Astrocyte (in vitro differentiated cells and primary cell): ENCODE measurements at regions not wholly inside any gene's neighbourhood (a gene's known extent, or its start where the extent isn't known, plus 50 kb on each side); places are given as distances from the start of the nearest gene placed in this dataset.

Experiments
- DNase-seq: peaks from one replicate; pipeline ENCODE4 v3.0.0-alpha.2; 2010; ENCODE audit warnings: low read depth
- FAIRE-seq: peaks from 2 replicates; lab custom pipeline; 2011; peaks lifted over from hg19 to GRCh38; lab: Jason Lieb, UNC
- H2AFZ ChIP-seq: 2 replicates; pipeline ENCODE4 v1.6.0; 2012; ENCODE audit warnings: low read depth, low read length, inconsistent platforms
- H3K27ac ChIP-seq: 2 replicates; pipeline ENCODE4 v1.5.1; 2011; ENCODE audit warnings: low read depth, low read length, inconsistent platforms
- H3K27me3 ChIP-seq: 2 replicates; pipeline ENCODE4 v1.6.0; 2011; ENCODE audit warnings: low read length, inconsistent platforms; ENCODE audit not compliant: insufficient read depth
- H3K36me3 ChIP-seq: 2 replicates; pipeline ENCODE4 v1.5.1; 2011; ENCODE audit warnings: low read length, inconsistent platforms; ENCODE audit not compliant: insufficient read depth
- H3K4me1 ChIP-seq: 2 replicates; pipeline ENCODE4 v1.5.1; 2011; ENCODE audit warnings: low read length, inconsistent platforms; ENCODE audit not compliant: insufficient read depth
- H3K4me2 ChIP-seq: 2 replicates; pipeline ENCODE4 v1.6.0; 2012; ENCODE audit warnings: low read length, inconsistent platforms
- H3K4me3 ChIP-seq: 2 replicates; pipeline ENCODE4 v1.5.1; 2011; ENCODE audit warnings: low read depth, mild to moderate bottlenecking, low read length, inconsistent platforms; ENCODE audit not compliant: insufficient read depth
- H3K79me2 ChIP-seq: 2 replicates; pipeline ENCODE4 v1.6.0; 2012; ENCODE audit warnings: mild to moderate bottlenecking, low read length, inconsistent platforms; ENCODE audit not compliant: insufficient read depth
- H3K9ac ChIP-seq: 2 replicates; pipeline ENCODE4 v1.6.0; 2012; ENCODE audit warnings: mild to moderate bottlenecking, low read length, inconsistent platforms
- H3K9me3 ChIP-seq: 2 replicates; pipeline ENCODE4 v1.5.1; 2012; ENCODE audit warnings: low read depth, mild to moderate bottlenecking, low read length, inconsistent platforms; ENCODE audit not compliant: insufficient read depth
- H4K20me1 ChIP-seq: 2 replicates; pipeline ENCODE4 v1.6.0; 2012; ENCODE audit warnings: low read length, inconsistent platforms; ENCODE audit not compliant: insufficient read depth
- H3K27ac Mint-ChIP-seq: one replicate; pipeline ENCODE4 v1.8.0; 2021; ENCODE audit warnings: mild to moderate bottlenecking, mixed read lengths; ENCODE audit not compliant: unreplicated experiment
- H3K27me3 Mint-ChIP-seq: one replicate; pipeline ENCODE4 v1.8.0; 2021; ENCODE audit warnings: low read depth, mixed read lengths; ENCODE audit not compliant: unreplicated experiment
- H3K36me3 Mint-ChIP-seq: one replicate; pipeline ENCODE4 v1.8.0; 2021; ENCODE audit warnings: low read depth, mixed read lengths; ENCODE audit not compliant: unreplicated experiment
- H3K4me1 Mint-ChIP-seq: one replicate; pipeline ENCODE4 v1.8.0; 2021; ENCODE audit warnings: low read depth, mixed read lengths; ENCODE audit not compliant: unreplicated experiment
- H3K4me3 Mint-ChIP-seq: one replicate; pipeline ENCODE4 v1.8.0; 2021; ENCODE audit warnings: mild to moderate bottlenecking, moderate library complexity, mixed read lengths; ENCODE audit not compliant: unreplicated experiment
- H3K9me3 Mint-ChIP-seq: one replicate; pipeline ENCODE4 v1.8.0; 2021; ENCODE audit warnings: mild to moderate bottlenecking, mixed read lengths; ENCODE audit not compliant: unreplicated experiment
- EZH2 ChIP-seq: IDR thresholded peaks from 2 replicates; pipeline ENCODE4 v1.6.1; 2012; ENCODE audit warnings: mild to moderate bottlenecking, low read length, inconsistent platforms; ENCODE audit not compliant: insufficient read depth
- TF ChIP-seq, protein P1 (sequence below): IDR thresholded peaks from 2 replicates; pipeline ENCODE4 v1.5.1; 2011; ENCODE audit warnings: low read depth, mild to moderate bottlenecking, inconsistent platforms, low read length, moderate library complexity; ENCODE audit not compliant: insufficient read depth

GRCh38 chr17:72525225-72526015 lies 404.6 kb downstream of the SOX9 start:
- Histone ChIP-seq H2AFZ (no peak overlapping the region), H3K27me3 (no peaks in the 10 kb centered on the region), H3K4me1 (no peaks in the 10 kb centered on the region), H3K4me2 (no peak overlapping the region), H3K27ac (no peak overlapping the region), H3K9ac (no peak overlapping the region), H3K36me3 (no peaks in the 10 kb centered on the region), H4K20me1 (peaks cover 80% of the 10 kb centered on the region), H3K4me3 (no peak overlapping the region), H3K79me2 (peaks cover 86% of the 10 kb centered on the region), H3K9me3 (no peaks in the 10 kb centered on the region)
- no peak for DNase-seq
- TF ChIP-seq, protein P1, sequence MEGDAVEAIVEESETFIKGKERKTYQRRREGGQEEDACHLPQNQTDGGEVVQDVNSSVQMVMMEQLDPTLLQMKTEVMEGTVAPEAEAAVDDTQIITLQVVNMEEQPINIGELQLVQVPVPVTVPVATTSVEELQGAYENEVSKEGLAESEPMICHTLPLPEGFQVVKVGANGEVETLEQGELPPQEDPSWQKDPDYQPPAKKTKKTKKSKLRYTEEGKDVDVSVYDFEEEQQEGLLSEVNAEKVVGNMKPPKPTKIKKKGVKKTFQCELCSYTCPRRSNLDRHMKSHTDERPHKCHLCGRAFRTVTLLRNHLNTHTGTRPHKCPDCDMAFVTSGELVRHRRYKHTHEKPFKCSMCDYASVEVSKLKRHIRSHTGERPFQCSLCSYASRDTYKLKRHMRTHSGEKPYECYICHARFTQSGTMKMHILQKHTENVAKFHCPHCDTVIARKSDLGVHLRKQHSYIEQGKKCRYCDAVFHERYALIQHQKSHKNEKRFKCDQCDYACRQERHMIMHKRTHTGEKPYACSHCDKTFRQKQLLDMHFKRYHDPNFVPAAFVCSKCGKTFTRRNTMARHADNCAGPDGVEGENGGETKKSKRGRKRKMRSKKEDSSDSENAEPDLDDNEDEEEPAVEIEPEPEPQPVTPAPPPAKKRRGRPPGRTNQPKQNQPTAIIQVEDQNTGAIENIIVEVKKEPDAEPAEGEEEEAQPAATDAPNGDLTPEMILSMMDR = no peak
- TF ChIP-seq EZH2 = no peak
- Mint-ChIP-seq H3K27ac (no peak overlapping the region), H3K4me1 (peaks cover 10% of the 10 kb centered on the region), H3K4me3 (no peak overlapping the region), H3K9me3 (no peaks in the 10 kb centered on the region), H3K27me3 (no peaks in the 10 kb centered on the region), H3K36me3 (no peaks in the 10 kb centered on the region)
- no peak for FAIRE-seq

- Mint-ChIP-seq H3K9me3 (no peaks in the 10 kb centered on the region), H3K27ac (no peak overlapping the region), H3K27me3 (no peaks in the 10 kb centered on the region), H3K36me3 (no peaks in the 10 kb centered on the region), H3K4me3 (no peak overlapping the region), H3K4me1 (peaks cover 9% of the 10 kb centered on the region)
- Histone ChIP-seq H3K79me2 (peaks cover 88% of the 10 kb centered on the region), H2AFZ (no peak overlapping the region), H3K4me2 (no peak overlapping the region), H3K4me3 (no peak overlapping the region), H3K27me3 (no peaks in the 10 kb centered on the region), H3K27ac (no peak overlapping the region), H3K9ac (no peak overlapping the region), H3K36me3 (no peaks in the 10 kb centered on the region), H4K20me1 (peaks cover 89% of the 10 kb centered on the region), H3K9me3 (no peaks in the 10 kb centered on the region), H3K4me1 (no peaks in the 10 kb centered on the region)
- no peak for FAIRE-seq
- no peak for TF ChIP-seq EZH2
- TF ChIP-seq, protein P1 = no peak
- DNase-seq = no peak
Observed at GRCh38 chr17:72526769-72527168, 405.9 kb downstream of the SOX9 start.

GRCh38 chr17:72527789-72528188 lies 407.0 kb downstream of the SOX9 start:
- Histone ChIP-seq H3K4me2 (no peak overlapping the region), H3K4me1 (no peaks in the 10 kb centered on the region), H3K27ac (no peak overlapping the region), H3K79me2 (peaks cover 89% of the 10 kb centered on the region), H3K27me3 (no peaks in the 10 kb centered on the region), H2AFZ (no peak overlapping the region), H4K20me1 (peaks cover 83% of the 10 kb centered on the region), H3K4me3 (no peak overlapping the region), H3K36me3 (no peaks in the 10 kb centered on the region), H3K9me3 (no peaks in the 10 kb centered on the region), H3K9ac (no peak overlapping the region)
- Mint-ChIP-seq H3K9me3 (no peaks in the 10 kb centered on the region), H3K4me1 (peaks cover 9% of the 10 kb centered on the region), H3K36me3 (no peaks in the 10 kb centered on the region), H3K27me3 (no peaks in the 10 kb centered on the region), H3K4me3 (peak overlapping the region; percentile 47), H3K27ac (no peak overlapping the region)
- TF ChIP-seq, protein P1 = no peak
- no peak for TF ChIP-seq EZH2
- FAIRE-seq (no peak), DNase-seq (no peak)
